Stimulated activated effector memory CD8-positive, alpha-beta T cell treated with anti-CD3 and anti-CD28 coated beads, Interleukin-12 subunit alpha, Interleukin-12 subunit beta, amount 100 ng/mL, for 72 hours (primary cell): ENCODE measurements at regions not wholly inside any gene's neighbourhood (a gene's known extent, or its start where the extent isn't known, plus 50 kb on each side); places are given as distances from the start of the nearest gene placed in this dataset.

Source experiments
- ATAC-seq: fragments of 150-1000 bp; cut with Tn5 transposase; 2 replicates; pipeline ENCODE4 v1.10.0; 2021
- DNase-seq, 2 donors: peaks; one replicate each; pipeline ENCODE4 v3.0.0; 2021 to 2022; ENCODE audit warnings: low spot score in 2 of 2
- H3K27ac Mint-ChIP-seq: one replicate; pipeline ENCODE4 v1.8.0; 2022; ENCODE audit warnings: mild to moderate bottlenecking, mixed read lengths
- H3K36me3 Mint-ChIP-seq: one replicate; pipeline ENCODE4 v1.8.0; 2022; ENCODE audit warnings: mild to moderate bottlenecking, mixed read lengths
- H3K4me1 Mint-ChIP-seq: one replicate; pipeline ENCODE4 v1.8.0; 2022; ENCODE audit warnings: mixed read lengths
- H3K4me3 Mint-ChIP-seq: one replicate; pipeline ENCODE4 v1.8.0; 2022; ENCODE audit warnings: mild to moderate bottlenecking, mixed read lengths
- H3K9me3 Mint-ChIP-seq: one replicate; pipeline ENCODE4 v1.8.0; 2022; ENCODE audit warnings: mixed read lengths

DNA sequence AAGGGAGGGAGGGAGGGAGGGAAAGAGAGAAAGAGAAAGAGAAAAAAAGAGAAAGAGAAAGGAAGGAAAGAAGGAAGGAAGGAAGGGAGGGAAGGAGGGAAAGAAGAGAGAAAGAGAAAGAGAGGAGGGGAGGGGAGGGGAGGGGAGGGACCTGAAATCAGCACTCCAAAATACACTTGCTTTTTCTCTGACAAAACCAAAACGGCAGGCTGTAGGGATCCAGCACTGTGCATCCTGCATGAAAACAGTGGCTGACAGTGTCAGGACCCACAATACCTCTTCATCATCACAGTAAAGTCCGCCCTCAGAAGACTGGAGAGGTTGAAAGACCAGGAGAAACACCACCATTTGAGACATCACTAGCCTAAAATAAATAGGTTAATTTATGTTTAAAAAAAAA is 156.0 kb upstream of the SOD1 start:
- peaks cover 7% of the 10 kb centered on the region for H3K4me1 Mint-ChIP-seq
- no peak overlapping the region for H3K27ac Mint-ChIP-seq
- H3K9me3 Mint-ChIP-seq: no peaks in the 10 kb centered on the region
- no peak for ATAC-seq
- no peak for DNase-seq
- H3K36me3 Mint-ChIP-seq: no peaks in the 10 kb centered on the region
- H3K4me3 Mint-ChIP-seq: no peak overlapping the region

GRCh38 chr21:31502537-31503143 is 156.9 kb upstream of the SOD1 start:
- ATAC-seq (no peak), DNase-seq (no peak)
- no peaks in the 10 kb centered on the region for H3K36me3 Mint-ChIP-seq
- no peak overlapping the region for H3K27ac Mint-ChIP-seq
- peaks cover 7% of the 10 kb centered on the region for H3K4me1 Mint-ChIP-seq
- no peak overlapping the region for H3K4me3 Mint-ChIP-seq
- no peaks in the 10 kb centered on the region for H3K9me3 Mint-ChIP-seq

GRCh38 chr21:31501926-31502325 is 157.6 kb upstream of the SOD1 start:
- ATAC-seq: no peak
- H3K4me3 Mint-ChIP-seq: no peak overlapping the region
- H3K4me1 Mint-ChIP-seq: peaks cover 7% of the 10 kb centered on the region
- no peaks in the 10 kb centered on the region for H3K9me3 Mint-ChIP-seq
- DNase-seq: no peak
- no peaks in the 10 kb centered on the region for H3K36me3 Mint-ChIP-seq
- H3K27ac Mint-ChIP-seq: no peak overlapping the region

- H3K9me3 Mint-ChIP-seq: no peaks in the 10 kb centered on the region
- H3K4me1 Mint-ChIP-seq: peaks cover 1% of the 10 kb centered on the region
- H3K4me3 Mint-ChIP-seq: no peak overlapping the region
- ATAC-seq: no peak
- DNase-seq: no peak
- no peak overlapping the region for H3K27ac Mint-ChIP-seq
- H3K36me3 Mint-ChIP-seq: no peaks in the 10 kb centered on the region
These were observed 156.9 kb upstream of the TIAM1 start for GRCh38 chr21:31500982-31501381.

DNA sequence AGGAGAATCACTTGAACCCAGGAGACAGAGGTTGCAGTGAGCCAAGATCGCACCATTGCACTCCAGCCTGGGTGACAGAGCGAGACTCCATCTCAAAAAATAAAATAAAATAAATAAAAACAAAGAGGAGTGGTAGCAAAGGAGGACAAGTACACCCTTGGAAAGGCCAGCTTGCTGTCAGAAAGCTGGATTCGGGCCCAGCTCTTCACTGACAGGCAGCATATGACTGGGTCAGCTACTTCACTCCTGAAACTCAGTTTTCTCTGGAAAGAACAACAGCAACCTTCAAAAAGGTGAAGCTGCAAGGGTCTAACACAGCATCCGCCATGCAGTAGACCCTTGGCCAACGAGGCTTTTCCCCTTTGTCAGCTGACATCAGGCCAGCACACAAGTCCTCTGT is 156.0 kb upstream of the TIAM1 start:
- DNase-seq (no peak), ATAC-seq (no peak)
- Mint-ChIP-seq H3K27ac (no peak overlapping the region), H3K4me1 (no peaks in the 10 kb centered on the region), H3K4me3 (no peak overlapping the region), H3K36me3 (no peaks in the 10 kb centered on the region), H3K9me3 (no peaks in the 10 kb centered on the region)

DNA sequence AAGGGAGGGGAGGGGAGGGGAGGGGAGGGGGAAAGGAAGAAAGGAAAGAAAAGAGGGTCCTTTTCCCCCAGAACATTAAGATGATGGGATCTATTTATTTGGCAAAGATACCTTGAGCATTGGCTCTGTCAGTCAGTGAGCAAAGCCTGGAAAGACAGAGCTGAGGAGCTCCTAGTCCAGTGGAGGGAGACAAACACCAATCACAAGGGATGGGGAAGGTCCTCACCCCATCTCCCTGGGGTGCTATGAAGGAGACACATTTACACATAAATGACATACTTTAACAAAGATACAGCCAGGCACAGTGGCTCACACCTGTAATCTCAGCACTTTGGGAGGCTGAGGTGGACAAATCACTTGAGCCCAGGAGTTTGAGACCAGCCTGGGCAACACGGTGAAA is 154.9 kb upstream of the TIAM1 start:
- H3K4me1 Mint-ChIP-seq: no peaks in the 10 kb centered on the region
- DNase-seq (no peak), ATAC-seq (no peak)
- no peaks in the 10 kb centered on the region for H3K9me3 Mint-ChIP-seq
- H3K36me3 Mint-ChIP-seq: no peaks in the 10 kb centered on the region
- no peak overlapping the region for H3K27ac Mint-ChIP-seq
- H3K4me3 Mint-ChIP-seq: no peak overlapping the region

DNA sequence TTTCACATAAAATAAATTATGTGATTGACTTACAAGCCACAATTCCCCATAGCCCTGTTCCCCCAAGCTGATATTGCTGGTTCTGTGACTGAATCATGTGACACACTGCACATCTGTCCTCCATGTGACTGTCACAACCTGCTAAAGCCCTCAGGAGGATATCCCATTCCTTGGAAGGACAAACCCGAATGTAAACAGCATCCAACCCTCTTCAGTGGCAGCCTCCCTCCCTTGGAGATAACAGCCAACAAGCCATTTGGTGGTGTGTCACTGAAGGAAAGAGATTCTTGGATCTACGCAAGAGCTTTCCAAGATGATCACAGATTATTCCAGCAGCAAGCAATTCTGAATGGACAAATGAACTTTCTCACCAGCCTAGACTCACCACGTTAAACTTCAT is 153.9 kb upstream of the TIAM1 start:
- H3K36me3 Mint-ChIP-seq: no peaks in the 10 kb centered on the region
- H3K4me3 Mint-ChIP-seq: no peak overlapping the region
- ATAC-seq (no peak), DNase-seq (no peak)
- H3K27ac Mint-ChIP-seq: no peak overlapping the region
- H3K9me3 Mint-ChIP-seq: no peaks in the 10 kb centered on the region
- H3K4me1 Mint-ChIP-seq: no peaks in the 10 kb centered on the region

DNA sequence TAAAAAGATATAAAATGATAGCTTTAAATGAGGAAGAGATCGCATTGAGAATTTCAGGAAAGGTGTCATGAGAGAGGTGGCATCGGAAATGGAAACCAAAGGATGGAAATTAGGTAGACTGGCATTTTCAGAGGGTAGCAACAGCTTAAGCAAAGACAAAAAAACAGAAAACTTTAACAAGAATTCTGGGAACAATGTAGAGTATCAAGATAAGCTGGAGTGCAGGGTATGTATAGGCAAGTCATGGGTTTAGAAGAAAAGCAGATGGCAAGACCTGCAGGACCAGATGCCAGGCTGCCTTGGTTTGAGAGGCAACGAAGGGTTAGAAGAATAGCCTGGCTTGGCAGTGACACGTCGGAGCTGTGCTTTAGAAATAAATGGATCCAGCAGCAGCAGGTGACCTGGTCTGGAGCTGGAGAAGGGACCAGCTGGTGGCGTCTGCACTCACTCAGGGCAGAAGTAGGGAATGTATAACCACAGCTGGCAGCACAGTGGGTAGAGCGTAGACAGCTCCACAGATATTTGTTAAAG is 149.4 kb upstream of the TIAM1 start:
- H3K9me3 Mint-ChIP-seq: no peaks in the 10 kb centered on the region
- no peaks in the 10 kb centered on the region for H3K36me3 Mint-ChIP-seq
- no peak overlapping the region for H3K4me3 Mint-ChIP-seq
- ATAC-seq (no peak), DNase-seq (no peak)
- no peaks in the 10 kb centered on the region for H3K4me1 Mint-ChIP-seq
- no peak overlapping the region for H3K27ac Mint-ChIP-seq

- Mint-ChIP-seq H3K27ac (no peak overlapping the region), H3K9me3 (no peaks in the 10 kb centered on the region), H3K4me1 (no peaks in the 10 kb centered on the region), H3K4me3 (no peak overlapping the region), H3K36me3 (no peaks in the 10 kb centered on the region)
- ATAC-seq (no peak), DNase-seq (no peak)
These were observed 147.6 kb upstream of the TIAM1 start for GRCh38 chr21:31491617-31492016.

GRCh38 chr21:31490443-31490842 is 146.4 kb upstream of the TIAM1 start:
- ATAC-seq (no peak), DNase-seq (no peak)
- H3K4me1 Mint-ChIP-seq: no peaks in the 10 kb centered on the region
- no peaks in the 10 kb centered on the region for H3K9me3 Mint-ChIP-seq
- no peak overlapping the region for H3K4me3 Mint-ChIP-seq
- H3K36me3 Mint-ChIP-seq: no peaks in the 10 kb centered on the region
- no peak overlapping the region for H3K27ac Mint-ChIP-seq

GRCh38 chr21:31489726-31490125 is 145.7 kb upstream of the TIAM1 start:
- peaks cover 3% of the 10 kb centered on the region for H3K9me3 Mint-ChIP-seq
- H3K4me1 Mint-ChIP-seq: no peaks in the 10 kb centered on the region
- no peak overlapping the region for H3K27ac Mint-ChIP-seq
- no peak for ATAC-seq
- H3K36me3 Mint-ChIP-seq: no peaks in the 10 kb centered on the region
- no peak for DNase-seq
- no peak overlapping the region for H3K4me3 Mint-ChIP-seq

GRCh38 chr21:31489014-31489413 is 145.0 kb upstream of the TIAM1 start:
- H3K4me1 Mint-ChIP-seq: no peaks in the 10 kb centered on the region
- DNase-seq (no peak), ATAC-seq (no peak)
- H3K36me3 Mint-ChIP-seq: no peaks in the 10 kb centered on the region
- H3K9me3 Mint-ChIP-seq: peaks cover 4% of the 10 kb centered on the region
- no peak overlapping the region for H3K27ac Mint-ChIP-seq
- no peak overlapping the region for H3K4me3 Mint-ChIP-seq

DNA sequence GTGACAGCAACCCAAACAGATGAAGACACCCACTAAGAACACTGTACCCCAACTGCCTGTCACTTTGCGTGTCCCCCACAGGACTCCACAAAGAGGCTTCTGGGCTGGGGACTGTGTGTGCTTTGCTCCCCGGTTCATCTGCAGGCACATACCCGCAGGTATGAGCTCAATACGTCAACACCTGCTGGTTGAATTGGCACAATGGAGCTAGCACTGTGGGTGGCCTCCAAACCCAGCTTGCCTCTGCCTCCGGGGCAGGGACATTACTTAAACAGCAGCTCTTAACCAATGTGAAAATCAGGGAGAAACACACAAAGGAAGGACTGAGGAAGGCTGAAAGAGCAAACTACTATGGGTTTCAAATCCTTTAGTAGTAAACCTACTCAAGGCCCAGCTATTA is 140.2 kb upstream of the TIAM1 start:
- Mint-ChIP-seq H3K4me1 (no peaks in the 10 kb centered on the region), H3K27ac (no peak overlapping the region), H3K36me3 (no peaks in the 10 kb centered on the region), H3K9me3 (peaks cover 4% of the 10 kb centered on the region), H3K4me3 (no peak overlapping the region)
- ATAC-seq (no peak), DNase-seq (no peak)

GRCh38 chr21:31483146-31483545 is 139.1 kb upstream of the TIAM1 start:
- Mint-ChIP-seq H3K36me3 (no peaks in the 10 kb centered on the region), H3K4me1 (no peaks in the 10 kb centered on the region), H3K27ac (no peak overlapping the region), H3K9me3 (peaks cover 4% of the 10 kb centered on the region), H3K4me3 (no peak overlapping the region)
- DNase-seq: no peak
- no peak for ATAC-seq

GRCh38 chr21:31482460-31482859 is 138.4 kb upstream of the TIAM1 start:
- no peak for DNase-seq
- Mint-ChIP-seq H3K4me1 (no peaks in the 10 kb centered on the region), H3K36me3 (no peaks in the 10 kb centered on the region), H3K27ac (no peak overlapping the region), H3K9me3 (peaks cover 4% of the 10 kb centered on the region), H3K4me3 (no peak overlapping the region)
- no peak for ATAC-seq

DNA sequence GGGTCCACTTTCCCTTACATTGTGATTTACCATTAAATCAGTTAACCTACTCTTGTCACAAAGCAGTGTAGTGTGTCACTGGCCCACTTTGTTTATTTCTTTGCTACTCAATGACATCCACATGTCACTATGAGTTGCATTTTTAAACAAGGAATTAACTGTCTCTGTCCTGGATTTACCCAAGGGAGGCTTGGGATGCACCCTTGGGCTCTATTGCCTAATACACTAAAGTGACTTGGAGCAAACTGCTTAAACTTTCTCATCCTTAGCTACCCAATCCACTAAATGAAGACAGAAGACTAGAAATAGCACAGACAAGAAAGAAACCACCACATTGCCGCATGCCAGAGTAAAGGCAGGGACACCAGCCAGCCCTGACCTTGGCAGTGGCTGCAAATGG is 136.2 kb upstream of the TIAM1 start:
- Mint-ChIP-seq H3K4me3 (no peak overlapping the region), H3K4me1 (no peaks in the 10 kb centered on the region), H3K9me3 (peaks cover 4% of the 10 kb centered on the region), H3K36me3 (no peaks in the 10 kb centered on the region), H3K27ac (no peak overlapping the region)
- no peak for ATAC-seq
- no peak for DNase-seq

GRCh38 chr21:31479714-31480113 is 135.7 kb upstream of the TIAM1 start:
- H3K4me1 Mint-ChIP-seq: no peaks in the 10 kb centered on the region
- H3K36me3 Mint-ChIP-seq: no peaks in the 10 kb centered on the region
- ATAC-seq (no peak), DNase-seq (no peak)
- no peak overlapping the region for H3K4me3 Mint-ChIP-seq
- no peak overlapping the region for H3K27ac Mint-ChIP-seq
- H3K9me3 Mint-ChIP-seq: peaks cover under 1% of the 10 kb centered on the region
